IMR-90 (cell line): ENCODE measurements at regions not wholly inside any gene's neighbourhood (a gene's known extent, or its start where the extent isn't known, plus 50 kb on each side); places are given as distances from the start of the nearest gene placed in this dataset.

Experiments used
- ATAC-seq: fragments of 200-7000 bp; cut with Tn5 transposase; 2 replicates; pipeline ENCODE4 v1.9.1; 2020; ENCODE audit warnings: low read depth, mild to moderate bottlenecking, moderate library complexity
- BruUV-seq: library from RNA; stranded (reverse); fragments of 400-500 nt; replicated peaks from 2 replicates; lab custom pipeline; 2021; lab: Mats Ljungman, UMichigan
- CTCF ChIA-PET: fragments of 300-600 bp; formaldehyde crosslinking; extraction: SDS; loops from one replicate; lab custom pipeline; 2021; ENCODE audit warnings: antibody characterized with exemption; lab: Yijun Ruan, JAX
- POLR2A ChIA-PET: fragments of 300-600 bp; sonication (Branson Sonifier 250); formaldehyde crosslinking; loops from one replicate; lab custom pipeline; 2022; ENCODE audit warnings: antibody characterized with exemption; ENCODE audit not compliant: unreplicated experiment; lab: Charles Lee
- DNase-seq: peaks from one replicate; pipeline ENCODE4 v3.0.0; 2013
- H2AFZ ChIP-seq: replicated peaks from 2 replicates; pipeline ENCODE3; 2013; ENCODE audit warnings: low read length, mild to moderate bottlenecking; ENCODE audit not compliant: poor library complexity
- H2AK5ac ChIP-seq: 2 replicates; pipeline ENCODE4 v1.6.1; 2013; ENCODE audit warnings: low read depth, low read length, inconsistent platforms
- H2AK9ac ChIP-seq: replicated peaks from 2 replicates; pipeline ENCODE3; 2013; ENCODE audit warnings: mild to moderate bottlenecking, low read depth, low read length, moderate library complexity; ENCODE audit not compliant: poor library complexity
- H2BK120ac ChIP-seq: 2 replicates; pipeline ENCODE4 v1.6.1; 2013; ENCODE audit warnings: low read depth, low read length, inconsistent platforms
- H2BK15ac ChIP-seq: 3 replicates; pipeline ENCODE4 v1.6.1; 2013; ENCODE audit warnings: low read depth, low read length, inconsistent platforms
- H2BK20ac ChIP-seq: 2 replicates; pipeline ENCODE4 v1.6.1; 2013; ENCODE audit warnings: low read depth, mild to moderate bottlenecking, inconsistent platforms, low read length, moderate library complexity
- H2BK5ac ChIP-seq: 2 replicates; pipeline ENCODE4 v1.6.1; 2013; ENCODE audit warnings: mild to moderate bottlenecking, low read depth, low read length, inconsistent platforms; ENCODE audit not compliant: poor library complexity, severe bottlenecking
- H3K14ac ChIP-seq: replicated peaks from 2 replicates; pipeline ENCODE4 v1.6.1; 2013; ENCODE audit warnings: low read depth, low read length, inconsistent platforms
- H3K18ac ChIP-seq: 2 replicates; pipeline ENCODE4 v1.6.1; 2013; ENCODE audit warnings: low read depth, low read length, control low read depth
- H3K23ac ChIP-seq: 2 replicates; pipeline ENCODE4 v1.6.1; 2013; ENCODE audit warnings: low read depth, low read length, inconsistent platforms
- H3K27ac ChIP-seq: 2 replicates; pipeline ENCODE4 v1.5.1; 2013; ENCODE audit warnings: mild to moderate bottlenecking, control low read depth, low read length; ENCODE audit not compliant: insufficient read depth
- H3K27me3 ChIP-seq: 2 replicates; pipeline ENCODE4 v1.6.1; 2013; ENCODE audit warnings: low read length; ENCODE audit not compliant: control insufficient read depth, insufficient read depth
- H3K36me3 ChIP-seq: 2 replicates; pipeline ENCODE4 v1.6.1; 2013; ENCODE audit warnings: low read length, mixed read lengths; ENCODE audit not compliant: control insufficient read depth, insufficient read depth
- H3K4ac ChIP-seq: 2 replicates; pipeline ENCODE4 v1.6.1; 2013; ENCODE audit warnings: low read depth, low read length, inconsistent platforms
- H3K4me1 ChIP-seq: 2 replicates; pipeline ENCODE4 v1.6.1; 2013; ENCODE audit warnings: low read length, mixed read lengths; ENCODE audit not compliant: control insufficient read depth, insufficient read depth
- H3K4me2 ChIP-seq: 2 replicates; pipeline ENCODE4 v1.6.1; 2013; ENCODE audit warnings: low read depth, mild to moderate bottlenecking, control low read depth, low read length, moderate library complexity
- H3K4me3 ChIP-seq: 2 replicates; pipeline ENCODE4 v1.5.1; 2013; ENCODE audit warnings: low read depth, mild to moderate bottlenecking, control low read depth, low read length, moderate library complexity; ENCODE audit not compliant: insufficient read depth
- H3K56ac ChIP-seq: 2 replicates; pipeline ENCODE4 v1.6.1; 2013; ENCODE audit warnings: low read length, inconsistent platforms; ENCODE audit not compliant: insufficient read depth; ENCODE audit errors: extremely low read depth
- H3K79me1 ChIP-seq, 2 experiments: 2 replicates each; pipeline ENCODE4 v1.6.1; 2013; ENCODE audit warnings: low read length in 2 of 2, inconsistent platforms in 1 of 2, low read depth in 1 of 2
- H3K9ac ChIP-seq: 2 replicates; pipeline ENCODE4 v1.6.1; 2013; ENCODE audit warnings: low read depth, low read length, control low read depth
- H3K9me1 ChIP-seq: 2 replicates; pipeline ENCODE4 v1.6.1; 2013; ENCODE audit warnings: low read length, inconsistent platforms; ENCODE audit not compliant: insufficient read depth
- H3K9me3 ChIP-seq: 2 replicates; pipeline ENCODE4 v1.6.1; 2013; ENCODE audit warnings: low read length; ENCODE audit not compliant: control insufficient read depth, insufficient read depth
- H4K20me1 ChIP-seq: 2 replicates; pipeline ENCODE4 v1.6.1; 2013; ENCODE audit warnings: low read length, inconsistent platforms; ENCODE audit not compliant: insufficient read depth
- H4K5ac ChIP-seq: 2 replicates; pipeline ENCODE4 v1.6.1; 2013; ENCODE audit warnings: mild to moderate bottlenecking, low read depth, low read length, control low read depth
- H4K8ac ChIP-seq, 2 experiments: 2 replicates each; pipeline ENCODE4 v1.6.1; 2013; ENCODE audit warnings: low read depth in 2 of 2, low read length in 2 of 2, control low read depth in 1 of 2, inconsistent platforms in 1 of 2
- H4K91ac ChIP-seq: 2 replicates; pipeline ENCODE4 v1.6.1; 2013; ENCODE audit warnings: low read depth, low read length, inconsistent platforms; ENCODE audit not compliant: insufficient read depth
- BHLHE40 ChIP-seq: fragments of 150-350 bp; IDR thresholded peaks from 2 replicates; pipeline ENCODE4 v1.6.1; 2016; ENCODE audit warnings: mild to moderate bottlenecking, low read depth, low read length
- CEBPB ChIP-seq: IDR thresholded peaks from 2 replicates; pipeline ENCODE4 v1.6.1; 2012; ENCODE audit warnings: low read depth, low read length, improper control_type of control experiment
- CHD1 ChIP-seq: IDR thresholded peaks from 2 replicates; pipeline ENCODE4 v1.6.1; 2012; ENCODE audit warnings: low read depth, low read length, improper control_type of control experiment
- FOS ChIP-seq: fragments of 150-350 bp; IDR thresholded peaks from 2 replicates; pipeline ENCODE4 v1.6.1; 2016; ENCODE audit warnings: low read depth, low read length
- MAFK ChIP-seq: IDR thresholded peaks from 2 replicates; pipeline ENCODE4 v1.6.1; 2012; ENCODE audit warnings: low read depth, low read length, improper control_type of control experiment
- MAZ ChIP-seq: IDR thresholded peaks from 2 replicates; pipeline ENCODE4 v1.6.1; 2012; ENCODE audit warnings: low read depth, mild to moderate bottlenecking, low read length, improper control_type of control experiment, moderate library complexity, borderline replicate concordance
- MXI1 ChIP-seq: IDR thresholded peaks from 2 replicates; pipeline ENCODE4 v1.6.1; 2012; ENCODE audit warnings: low read depth, mild to moderate bottlenecking, low read length, moderate library complexity, borderline replicate concordance
- NFE2L2 ChIP-seq: fragments of 150-350 bp; IDR thresholded peaks from 2 replicates; pipeline ENCODE4 v1.6.1; 2016; ENCODE audit warnings: low read depth, mild to moderate bottlenecking, low read length
- POLR2A ChIP-seq: IDR thresholded peaks from 2 replicates; pipeline ENCODE4 v1.6.1; 2012; ENCODE audit warnings: mild to moderate bottlenecking, low read depth, low read length
- RAD21 ChIP-seq: IDR thresholded peaks from 2 replicates; pipeline ENCODE4 v1.6.1; 2012; ENCODE audit warnings: low read length, improper control_type of control experiment
- RCOR1 ChIP-seq: IDR thresholded peaks from 2 replicates; pipeline ENCODE4 v1.6.1; 2012; ENCODE audit warnings: mild to moderate bottlenecking, low read length, improper control_type of control experiment; ENCODE audit not compliant: insufficient replicate concordance
- RFX5 ChIP-seq: IDR thresholded peaks from 2 replicates; pipeline ENCODE4 v1.8.0; 2012; ENCODE audit warnings: low read depth, mild to moderate bottlenecking, low read length, moderate library complexity
- SMC3 ChIP-seq: fragments of 150-350 bp; IDR thresholded peaks from 2 replicates; pipeline ENCODE4 v1.6.1; 2016; ENCODE audit warnings: low read depth, mild to moderate bottlenecking, antibody characterized with exemption, low read length, moderate library complexity
- dilution Hi-C: fragments of 300-500 bp; cut with HindIII; formaldehyde crosslinking; loops from one replicate; pipeline ENCODE4 v1.14.3; 2018; ENCODE audit warnings: low sequenced_read_pairs; ENCODE audit not compliant: unreplicated experiment
- in situ Hi-C: fragments of 300-500 bp; cut with MboI; formaldehyde crosslinking; loops from 3 replicates; pipeline ENCODE4 v1.14.3; 2019; ENCODE audit warnings: low sequenced_read_pairs, inconsistent platforms, mixed read lengths
- intact Hi-C: fragments of 100-400 bp; cut with micrococcal nuclease; formaldehyde crosslinking; loops from 2 replicates; pipeline ENCODE4 v1.10.0; 2022
- TF ChIP-seq, protein P1 (sequence below): fragments of 150-350 bp; IDR thresholded peaks from 2 replicates; pipeline ENCODE4 v1.6.1; 2016; ENCODE audit warnings: low read depth, mild to moderate bottlenecking, low read length, moderate library complexity, borderline replicate concordance
- TF ChIP-seq, protein P2 (sequence below): fragments of 150-350 bp; IDR thresholded peaks from 2 replicates; pipeline ENCODE4 v1.6.1; 2017; ENCODE audit warnings: mild to moderate bottlenecking, antibody characterized with exemption, low read length, low read depth
- TF ChIP-seq, protein P3 (sequence below): conservative IDR thresholded peaks from 2 replicates; pipeline ENCODE4 v1.5.1; 2012; ENCODE audit warnings: mild to moderate bottlenecking, low read depth, low read length, improper control_type of control experiment

DNA sequence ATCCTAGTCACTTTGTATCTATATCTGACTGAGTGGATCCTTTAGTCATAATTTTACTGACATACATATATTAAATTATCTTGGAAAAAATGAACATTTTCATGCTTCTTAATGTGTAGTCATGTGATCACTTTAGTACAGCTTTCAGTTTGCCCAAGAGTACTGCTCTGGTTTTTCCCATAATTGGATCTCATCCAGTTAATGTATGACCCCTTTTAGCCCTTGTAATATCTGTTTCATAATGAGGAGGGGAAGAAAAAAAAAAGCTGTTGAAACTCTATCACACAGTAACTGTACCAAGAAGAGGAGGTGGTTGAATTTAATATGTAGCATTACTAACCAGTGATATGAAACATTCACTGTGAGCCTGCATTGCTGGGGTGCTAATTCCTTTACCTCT is 328.7 kb downstream of the PTPRC start:
- H4K8ac ChIP-seq, result no peak overlapping the region
- H2BK5ac ChIP-seq, result no peak overlapping the region
- ChIA-PET CTCF (no interaction called here), POLR2A (no interaction called here)
- no peaks in the 10 kb centered on the region for H3K4me1 ChIP-seq
- H3K9ac ChIP-seq, result no peak overlapping the region
- H3K4me3 ChIP-seq, result no peak overlapping the region
- H3K79me1 ChIP-seq, result no peaks in the 10 kb centered on the region
- no peak for TF ChIP-seq CHD1
- TF ChIP-seq FOS, result no peak
- no peak for TF ChIP-seq RCOR1
- no peak for TF ChIP-seq MXI1
- TF ChIP-seq MAFK, result no peak
- TF ChIP-seq, protein P1, sequence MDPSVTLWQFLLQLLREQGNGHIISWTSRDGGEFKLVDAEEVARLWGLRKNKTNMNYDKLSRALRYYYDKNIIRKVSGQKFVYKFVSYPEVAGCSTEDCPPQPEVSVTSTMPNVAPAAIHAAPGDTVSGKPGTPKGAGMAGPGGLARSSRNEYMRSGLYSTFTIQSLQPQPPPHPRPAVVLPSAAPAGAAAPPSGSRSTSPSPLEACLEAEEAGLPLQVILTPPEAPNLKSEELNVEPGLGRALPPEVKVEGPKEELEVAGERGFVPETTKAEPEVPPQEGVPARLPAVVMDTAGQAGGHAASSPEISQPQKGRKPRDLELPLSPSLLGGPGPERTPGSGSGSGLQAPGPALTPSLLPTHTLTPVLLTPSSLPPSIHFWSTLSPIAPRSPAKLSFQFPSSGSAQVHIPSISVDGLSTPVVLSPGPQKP, result no peak
- no peak for TF ChIP-seq RAD21
- TF ChIP-seq, protein P2, sequence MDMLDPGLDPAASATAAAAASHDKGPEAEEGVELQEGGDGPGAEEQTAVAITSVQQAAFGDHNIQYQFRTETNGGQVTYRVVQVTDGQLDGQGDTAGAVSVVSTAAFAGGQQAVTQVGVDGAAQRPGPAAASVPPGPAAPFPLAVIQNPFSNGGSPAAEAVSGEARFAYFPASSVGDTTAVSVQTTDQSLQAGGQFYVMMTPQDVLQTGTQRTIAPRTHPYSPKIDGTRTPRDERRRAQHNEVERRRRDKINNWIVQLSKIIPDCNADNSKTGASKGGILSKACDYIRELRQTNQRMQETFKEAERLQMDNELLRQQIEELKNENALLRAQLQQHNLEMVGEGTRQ, result no peak
- TF ChIP-seq SMC3, result no peak
- TF ChIP-seq POLR2A, result no peak
- no peak for TF ChIP-seq RFX5
- no peak for TF ChIP-seq NFE2L2
- TF ChIP-seq MAZ, result no peak
- TF ChIP-seq, protein P3, sequence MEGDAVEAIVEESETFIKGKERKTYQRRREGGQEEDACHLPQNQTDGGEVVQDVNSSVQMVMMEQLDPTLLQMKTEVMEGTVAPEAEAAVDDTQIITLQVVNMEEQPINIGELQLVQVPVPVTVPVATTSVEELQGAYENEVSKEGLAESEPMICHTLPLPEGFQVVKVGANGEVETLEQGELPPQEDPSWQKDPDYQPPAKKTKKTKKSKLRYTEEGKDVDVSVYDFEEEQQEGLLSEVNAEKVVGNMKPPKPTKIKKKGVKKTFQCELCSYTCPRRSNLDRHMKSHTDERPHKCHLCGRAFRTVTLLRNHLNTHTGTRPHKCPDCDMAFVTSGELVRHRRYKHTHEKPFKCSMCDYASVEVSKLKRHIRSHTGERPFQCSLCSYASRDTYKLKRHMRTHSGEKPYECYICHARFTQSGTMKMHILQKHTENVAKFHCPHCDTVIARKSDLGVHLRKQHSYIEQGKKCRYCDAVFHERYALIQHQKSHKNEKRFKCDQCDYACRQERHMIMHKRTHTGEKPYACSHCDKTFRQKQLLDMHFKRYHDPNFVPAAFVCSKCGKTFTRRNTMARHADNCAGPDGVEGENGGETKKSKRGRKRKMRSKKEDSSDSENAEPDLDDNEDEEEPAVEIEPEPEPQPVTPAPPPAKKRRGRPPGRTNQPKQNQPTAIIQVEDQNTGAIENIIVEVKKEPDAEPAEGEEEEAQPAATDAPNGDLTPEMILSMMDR, result no peak
- no peak for TF ChIP-seq CEBPB
- TF ChIP-seq BHLHE40, result no peak
- no peaks in the 10 kb centered on the region for H3K9me3 ChIP-seq
- H2AK5ac ChIP-seq, result no peak overlapping the region
- no peak overlapping the region for H3K27ac ChIP-seq
- no peak overlapping the region for H2BK120ac ChIP-seq
- no peak overlapping the region for H2AK9ac ChIP-seq
- H3K36me3 ChIP-seq, result no peaks in the 10 kb centered on the region
- no peak overlapping the region for H3K18ac ChIP-seq
- no peak overlapping the region for H3K14ac ChIP-seq
- no peak overlapping the region for H3K56ac ChIP-seq
- BruUV-seq, result no TSS peak
- H4K20me1 ChIP-seq, result no peaks in the 10 kb centered on the region
- H4K5ac ChIP-seq, result no peak overlapping the region
- H4K91ac ChIP-seq, result no peak overlapping the region
- H2BK20ac ChIP-seq, result no peak overlapping the region
- no peak overlapping the region for H2BK15ac ChIP-seq
- intact Hi-C loops, result no loop called here
- DNase-seq, result no peak
- dilution Hi-C loops, result no loop called here
- H3K9me1 ChIP-seq, result no peaks in the 10 kb centered on the region
- H3K4ac ChIP-seq, result no peak overlapping the region
- in situ Hi-C loops, result no loop called here
- no peak overlapping the region for H3K4me2 ChIP-seq
- ATAC-seq, result no peak
- H2AFZ ChIP-seq, result no peak overlapping the region
- H3K27me3 ChIP-seq, result no peaks in the 10 kb centered on the region
- no peak overlapping the region for H3K23ac ChIP-seq
